GM23338 (cell line): ENCODE measurements at regions not wholly inside any gene's neighbourhood (a gene's known extent, or its start where the extent isn't known, plus 50 kb on each side); places are given as distances from the start of the nearest gene placed in this dataset.

Experiments used
- ATAC-seq: fragments of 200-7000 bp; cut with Tn5 transposase; 3 replicates; pipeline ENCODE4 v1.9.1; 2020
- DNase-seq: peaks from one replicate; pipeline ENCODE4 v3.0.0-alpha.2; 2015; ENCODE audit warnings: low spot score
- H2AFZ ChIP-seq: fragments of 200-600 bp; sonication (generic); 2 replicates; pipeline ENCODE4 v1.8.0; 2016; ENCODE audit warnings: antibody characterized with exemption, mild to moderate bottlenecking, moderate library complexity
- H3F3A ChIP-seq: fragments of 200-600 bp; sonication (generic); replicated peaks from 2 replicates; pipeline ENCODE4 v1.8.0; 2017; ENCODE audit warnings: antibody characterized with exemption, mixed run types, low read depth
- H3K27ac ChIP-seq: fragments of 200-600 bp; sonication (generic); 2 replicates; pipeline ENCODE4 v1.6.1; 2016; ENCODE audit warnings: low read depth
- H3K27me3 ChIP-seq: fragments of 200-600 bp; sonication (generic); 2 replicates; pipeline ENCODE4 v1.8.0; 2016; ENCODE audit warnings: mild to moderate bottlenecking, mixed run types, moderate library complexity; ENCODE audit not compliant: insufficient read depth
- H3K36me3 ChIP-seq: fragments of 200-600 bp; sonication (generic); 2 replicates; pipeline ENCODE4 v1.8.0; 2016; ENCODE audit warnings: mild to moderate bottlenecking; ENCODE audit not compliant: insufficient read depth
- H3K4me1 ChIP-seq: fragments of 200-600 bp; sonication (generic); 2 replicates; pipeline ENCODE4 v1.8.0; 2016; ENCODE audit warnings: mild to moderate bottlenecking, moderate library complexity; ENCODE audit not compliant: insufficient read depth
- H3K4me2 ChIP-seq: fragments of 200-600 bp; sonication (generic); 2 replicates; pipeline ENCODE4 v1.7.1; 2017; ENCODE audit warnings: mixed run types
- H3K4me3 ChIP-seq: fragments of 200-600 bp; sonication (generic); 2 replicates; pipeline ENCODE4 v1.6.1; 2016; ENCODE audit warnings: mixed run types
- H3K79me2 ChIP-seq: fragments of 200-600 bp; sonication (generic); replicated peaks from 2 replicates; pipeline ENCODE4 v1.8.0; 2017; ENCODE audit warnings: mild to moderate bottlenecking; ENCODE audit not compliant: insufficient read depth
- H3K9me2 ChIP-seq: fragments of 200-600 bp; sonication (generic); 2 replicates; pipeline ENCODE4 v1.8.0; 2017; ENCODE audit not compliant: insufficient read depth
- H4K20me1 ChIP-seq: fragments of 200-600 bp; sonication (generic); replicated peaks from 2 replicates; pipeline ENCODE4 v1.8.0; 2017; ENCODE audit warnings: mild to moderate bottlenecking; ENCODE audit not compliant: insufficient read depth
- H3K27ac Mint-ChIP-seq: 2 replicates; pipeline ENCODE4 v1.8.0; 2020; ENCODE audit warnings: inconsistent platforms, mild to moderate bottlenecking, moderate library complexity, mixed read lengths
- H3K27me3 Mint-ChIP-seq: 3 replicates; pipeline ENCODE4 v1.8.0; 2022; ENCODE audit warnings: low read depth, mild to moderate bottlenecking, moderate library complexity, mixed read lengths, inconsistent platforms; ENCODE audit not compliant: insufficient read depth, poor library complexity
- H3K36me3 Mint-ChIP-seq: 3 replicates; pipeline ENCODE4 v1.8.0; 2021; ENCODE audit warnings: low read depth, mild to moderate bottlenecking, inconsistent platforms, moderate library complexity, mixed read lengths
- H3K4me1 Mint-ChIP-seq: 3 replicates; pipeline ENCODE4 v1.8.0; 2020; ENCODE audit warnings: mild to moderate bottlenecking, inconsistent platforms, mixed read lengths
- H3K4me3 Mint-ChIP-seq: 3 replicates; pipeline ENCODE4 v1.8.0; 2021; ENCODE audit warnings: moderate library complexity, mild to moderate bottlenecking, inconsistent platforms, mixed read lengths
- H3K9me3 Mint-ChIP-seq: 3 replicates; pipeline ENCODE4 v1.8.0; 2020; ENCODE audit warnings: moderate library complexity, mild to moderate bottlenecking, inconsistent platforms, mixed read lengths
- CREB1 ChIP-seq: fragments of 250-450 bp; sonication (Bioruptor Pico); IDR thresholded peaks from 2 replicates; pipeline ENCODE4 v1.5.0; 2020; ENCODE audit warnings: low read depth, mild to moderate bottlenecking, moderate library complexity
- CTCF ChIP-seq, 2 experiments: fragments of 200-600 bp in 1 of 2; sonication (generic) in 1 of 2; conservative IDR thresholded peaks; 2 replicates each; pipeline versions ENCODE4 v1.5.1 to v1.6.1; 2016 to 2017; ENCODE audit warnings: antibody characterized with exemption in 2 of 2, low read depth in 2 of 2, mild to moderate bottlenecking in 2 of 2, moderate library complexity in 1 of 2
- ETS1 ChIP-seq: IDR thresholded peaks from 2 replicates; pipeline ENCODE4 v1.6.1; 2016; ENCODE audit warnings: antibody characterized with exemption
- EZH2 ChIP-seq: fragments of 200-600 bp; sonication (generic); IDR thresholded peaks from one replicate; pipeline ENCODE4 v1.8.0; 2017; ENCODE audit warnings: antibody characterized with exemption, mild to moderate bottlenecking, low read depth; ENCODE audit not compliant: unreplicated experiment
- EZH2phosphoT487 ChIP-seq: fragments of 200-600 bp; sonication (generic); IDR thresholded peaks from one replicate; pipeline ENCODE4 v1.8.1; 2018; ENCODE audit warnings: antibody characterized with exemption; ENCODE audit not compliant: unreplicated experiment
- JUNB ChIP-seq: IDR thresholded peaks from one replicate; pipeline ENCODE4 v1.6.1; 2016; ENCODE audit warnings: antibody characterized with exemption; ENCODE audit not compliant: unreplicated experiment
- NANOG ChIP-seq: IDR thresholded peaks from 2 replicates; pipeline ENCODE4 v1.6.1; 2016; ENCODE audit warnings: antibody characterized with exemption, borderline replicate concordance
- POLR2AphosphoS5 ChIP-seq: IDR thresholded peaks from 2 replicates; pipeline ENCODE4 v1.6.1; 2016; ENCODE audit warnings: antibody characterized with exemption, low read depth
- REST ChIP-seq: IDR thresholded peaks from one replicate; pipeline ENCODE4 v1.6.1; 2018; ENCODE audit warnings: antibody characterized with exemption; ENCODE audit not compliant: unreplicated experiment
- STAT1 ChIP-seq: IDR thresholded peaks from one replicate; pipeline ENCODE4 v1.6.1; 2016; ENCODE audit warnings: antibody characterized with exemption; ENCODE audit not compliant: unreplicated experiment
- ZNF114 ChIP-seq: fragments of 250-450 bp; sonication (Bioruptor Pico); IDR thresholded peaks from 2 replicates; pipeline ENCODE4 v1.5.0; 2020; ENCODE audit warnings: mild to moderate bottlenecking, moderate library complexity
- ZNF331 ChIP-seq: fragments of 250-450 bp; sonication (Bioruptor Pico); IDR thresholded peaks from 2 replicates; pipeline ENCODE4 v1.5.0; 2020; ENCODE audit warnings: low read depth, mild to moderate bottlenecking, moderate library complexity
- ZNF462 ChIP-seq: fragments of 250-450 bp; sonication (Bioruptor Pico); IDR thresholded peaks from 2 replicates; pipeline ENCODE4 v1.5.0; 2020; ENCODE audit warnings: mild to moderate bottlenecking, moderate library complexity

- Histone ChIP-seq H3K27ac (no peak overlapping the region), H3K36me3 (no peaks in the 10 kb centered on the region), H3K4me1 (no peaks in the 10 kb centered on the region), H3K27me3 (no peaks in the 10 kb centered on the region), H3K4me2 (no peak overlapping the region), H3K79me2 (no peaks in the 10 kb centered on the region), H4K20me1 (no peaks in the 10 kb centered on the region), H3K4me3 (no peak overlapping the region), H2AFZ (no peak overlapping the region), H3K9me2 (peaks cover 4% of the 10 kb centered on the region; the same call in 1 of the 2 replicates), H3F3A (no peaks in the 10 kb centered on the region)
- ATAC-seq (no peak), DNase-seq (no peak)
- no peaks in the 10 kb centered on the region for H3K36me3 Mint-ChIP-seq
- H3K9me3 Mint-ChIP-seq = no peaks in the 10 kb centered on the region
- H3K27me3 Mint-ChIP-seq = no peaks in the 10 kb centered on the region
- no peak overlapping the region for H3K27ac Mint-ChIP-seq
- TF ChIP-seq ZNF114 (CRISPR knock-in tag) = no peak
- no peak for TF ChIP-seq CREB1
- TF ChIP-seq EZH2phosphoT487 = no peak
- no peak for TF ChIP-seq ZNF331 (CRISPR knock-in tag)
- TF ChIP-seq POLR2AphosphoS5 = no peak
- TF ChIP-seq ZNF462 (CRISPR knock-in tag) = no peak
- TF ChIP-seq NANOG = no peak
- TF ChIP-seq REST = no peak
- no peak for TF ChIP-seq JUNB
- no peak for TF ChIP-seq CTCF (conservative IDR thresholded peaks at IDR 0.05; ENCODE audit: low read depth in 2 of 2)
- no peak for TF ChIP-seq STAT1
- TF ChIP-seq EZH2 = no peak
- TF ChIP-seq ETS1 = no peak
- no peak overlapping the region for H3K4me3 Mint-ChIP-seq
- H3K4me1 Mint-ChIP-seq = peaks cover 4% of the 10 kb centered on the region
Observed at GRCh38 chr4:108533876-108534275, 86.5 kb upstream of the RPL34 start.
